Ishikawa (cell line): ENCODE measurements at regions not wholly inside any gene's neighbourhood (a gene's known extent, or its start where the extent isn't known, plus 50 kb on each side); places are given as distances from the start of the nearest gene placed in this dataset.

Experiments
- CEBPB ChIP-seq: IDR thresholded peaks from 2 replicates; pipeline ENCODE4 v1.6.1; 2012
- CREB1 ChIP-seq: IDR thresholded peaks from 2 replicates; pipeline ENCODE4 v1.6.1; 2012; ENCODE audit warnings: low read depth
- EGR1 ChIP-seq: IDR thresholded peaks from 2 replicates; pipeline ENCODE4 v1.6.1; 2012
- EP300 ChIP-seq: IDR thresholded peaks from 2 replicates; pipeline ENCODE4 v1.6.1; 2012; ENCODE audit warnings: borderline replicate concordance
- FOXM1 ChIP-seq: IDR thresholded peaks from 2 replicates; pipeline ENCODE4 v1.6.1; 2012; ENCODE audit warnings: low read depth, borderline replicate concordance
- RAD21 ChIP-seq: IDR thresholded peaks from 2 replicates; pipeline ENCODE4 v1.6.1; 2012; ENCODE audit warnings: low read depth
- TCF12 ChIP-seq: IDR thresholded peaks from 2 replicates; pipeline ENCODE4 v1.6.1; 2012; ENCODE audit warnings: low read depth
- YY1 ChIP-seq: IDR thresholded peaks from 2 replicates; pipeline ENCODE4 v1.6.1; 2012; ENCODE audit warnings: low read depth
- TF ChIP-seq, protein P1 (sequence below): IDR thresholded peaks from 2 replicates; pipeline ENCODE4 v1.6.1; 2012
- TF ChIP-seq, protein P2 (sequence below): IDR thresholded peaks from 2 replicates; pipeline ENCODE4 v1.6.1; 2012; ENCODE audit warnings: low read depth, mild to moderate bottlenecking

- TF ChIP-seq CREB1 = no peak
- TF ChIP-seq EP300 = no peak
- no peak for TF ChIP-seq FOXM1
- TF ChIP-seq, protein P1, sequence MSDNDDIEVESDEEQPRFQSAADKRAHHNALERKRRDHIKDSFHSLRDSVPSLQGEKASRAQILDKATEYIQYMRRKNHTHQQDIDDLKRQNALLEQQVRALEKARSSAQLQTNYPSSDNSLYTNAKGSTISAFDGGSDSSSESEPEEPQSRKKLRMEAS = no peak
- no peak for TF ChIP-seq CEBPB
- no peak for TF ChIP-seq EGR1
- no peak for TF ChIP-seq YY1
- TF ChIP-seq RAD21 = no peak
- TF ChIP-seq TCF12 = no peak
- TF ChIP-seq, protein P2, sequence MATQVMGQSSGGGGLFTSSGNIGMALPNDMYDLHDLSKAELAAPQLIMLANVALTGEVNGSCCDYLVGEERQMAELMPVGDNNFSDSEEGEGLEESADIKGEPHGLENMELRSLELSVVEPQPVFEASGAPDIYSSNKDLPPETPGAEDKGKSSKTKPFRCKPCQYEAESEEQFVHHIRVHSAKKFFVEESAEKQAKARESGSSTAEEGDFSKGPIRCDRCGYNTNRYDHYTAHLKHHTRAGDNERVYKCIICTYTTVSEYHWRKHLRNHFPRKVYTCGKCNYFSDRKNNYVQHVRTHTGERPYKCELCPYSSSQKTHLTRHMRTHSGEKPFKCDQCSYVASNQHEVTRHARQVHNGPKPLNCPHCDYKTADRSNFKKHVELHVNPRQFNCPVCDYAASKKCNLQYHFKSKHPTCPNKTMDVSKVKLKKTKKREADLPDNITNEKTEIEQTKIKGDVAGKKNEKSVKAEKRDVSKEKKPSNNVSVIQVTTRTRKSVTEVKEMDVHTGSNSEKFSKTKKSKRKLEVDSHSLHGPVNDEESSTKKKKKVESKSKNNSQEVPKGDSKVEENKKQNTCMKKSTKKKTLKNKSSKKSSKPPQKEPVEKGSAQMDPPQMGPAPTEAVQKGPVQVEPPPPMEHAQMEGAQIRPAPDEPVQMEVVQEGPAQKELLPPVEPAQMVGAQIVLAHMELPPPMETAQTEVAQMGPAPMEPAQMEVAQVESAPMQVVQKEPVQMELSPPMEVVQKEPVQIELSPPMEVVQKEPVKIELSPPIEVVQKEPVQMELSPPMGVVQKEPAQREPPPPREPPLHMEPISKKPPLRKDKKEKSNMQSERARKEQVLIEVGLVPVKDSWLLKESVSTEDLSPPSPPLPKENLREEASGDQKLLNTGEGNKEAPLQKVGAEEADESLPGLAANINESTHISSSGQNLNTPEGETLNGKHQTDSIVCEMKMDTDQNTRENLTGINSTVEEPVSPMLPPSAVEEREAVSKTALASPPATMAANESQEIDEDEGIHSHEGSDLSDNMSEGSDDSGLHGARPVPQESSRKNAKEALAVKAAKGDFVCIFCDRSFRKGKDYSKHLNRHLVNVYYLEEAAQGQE = no peak
These were observed 389.4 kb upstream of the SLC24A2 start for GRCh38 chr9:20178197-20178596.
